Mesendoderm (in vitro differentiated cells): ENCODE measurements at regions not wholly inside any gene's neighbourhood (a gene's known extent, or its start where the extent isn't known, plus 50 kb on each side); places are given as distances from the start of the nearest gene placed in this dataset.

Source experiments
- DNase-seq: peaks from one replicate; pipeline ENCODE4 v3.0.0; 2013
- H2AK5ac ChIP-seq: 2 replicates; pipeline ENCODE4 v1.6.1; 2013; ENCODE audit warnings: low read length, inconsistent platforms
- H2BK120ac ChIP-seq: 2 replicates; pipeline ENCODE4 v1.6.1; 2013; ENCODE audit warnings: low read depth, mild to moderate bottlenecking, low read length, moderate library complexity, mixed read lengths
- H2BK15ac ChIP-seq: replicated peaks from 2 replicates; pipeline ENCODE4 v1.6.1; 2013; ENCODE audit warnings: low read depth, mild to moderate bottlenecking, moderate library complexity
- H2BK5ac ChIP-seq: 2 replicates; pipeline ENCODE4 v1.6.1; 2013; ENCODE audit warnings: low read length, inconsistent platforms
- H3K18ac ChIP-seq: 2 replicates; pipeline ENCODE4 v1.6.1; 2013; ENCODE audit warnings: mild to moderate bottlenecking, low read length, mixed read lengths
- H3K23ac ChIP-seq: one replicate; pipeline ENCODE4 v1.6.1; 2013; ENCODE audit warnings: low read length
- H3K27ac ChIP-seq: 2 replicates; pipeline ENCODE4 v1.5.1; 2013; ENCODE audit warnings: low read depth, mild to moderate bottlenecking, inconsistent platforms, low read length, moderate library complexity
- H3K27me3 ChIP-seq: 2 replicates; pipeline ENCODE4 v1.6.1; 2013; ENCODE audit warnings: low read length, control low read depth, mild to moderate bottlenecking, inconsistent platforms; ENCODE audit not compliant: insufficient read depth, poor library complexity
- H3K36me3 ChIP-seq: 2 replicates; pipeline ENCODE4 v1.6.1; 2013; ENCODE audit warnings: low read length, inconsistent platforms; ENCODE audit not compliant: control insufficient read depth, insufficient read depth
- H3K4ac ChIP-seq: one replicate; pipeline ENCODE4 v1.6.1; 2013; ENCODE audit warnings: low read depth, mild to moderate bottlenecking, low read length, moderate library complexity
- H3K4me1 ChIP-seq: 2 replicates; pipeline ENCODE4 v1.6.1; 2013; ENCODE audit warnings: low read depth, low read length, inconsistent platforms; ENCODE audit not compliant: control insufficient read depth
- H3K4me2 ChIP-seq: 2 replicates; pipeline ENCODE4 v1.6.1; 2013; ENCODE audit warnings: low read length
- H3K4me3 ChIP-seq: 2 replicates; pipeline ENCODE4 v1.5.1; 2013; ENCODE audit warnings: mild to moderate bottlenecking, low read length
- H3K56ac ChIP-seq: one replicate; pipeline ENCODE4 v1.6.1; 2013; ENCODE audit warnings: low read length
- H3K79me1 ChIP-seq: 2 replicates; pipeline ENCODE4 v1.6.1; 2013; ENCODE audit warnings: low read length, inconsistent platforms
- H3K79me2 ChIP-seq: 2 replicates; pipeline ENCODE4 v1.6.1; 2013; ENCODE audit warnings: mild to moderate bottlenecking, low read length; ENCODE audit not compliant: control insufficient read depth, insufficient read depth
- H3K9ac ChIP-seq: 2 replicates; pipeline ENCODE4 v1.6.1; 2013; ENCODE audit warnings: low read length, inconsistent platforms
- H4K5ac ChIP-seq: one replicate; pipeline ENCODE4 v1.6.1; 2013; ENCODE audit warnings: low read length
- H4K8ac ChIP-seq: one replicate; pipeline ENCODE4 v1.6.1; 2013; ENCODE audit warnings: low read depth, mild to moderate bottlenecking, control low read depth, low read length, moderate library complexity
- WGBS: extraction: QIAGEN DNeasy Blood & Tissue Kit; methylation state at CpG from one replicate; pipeline ENCODE4 v1.1.7; 2013; ENCODE audit warnings: low lambda C conversion rate, missing lambda C conversion rate; ENCODE audit not compliant: insufficient coverage; ENCODE audit errors: extremely low coverage; 5-methylcytosine and 5-hydroxymethylcytosine counted together

- Histone ChIP-seq H3K36me3 (no peaks in the 10 kb centered on the region), H3K4me2 (no peak overlapping the region), H3K27me3 (no peaks in the 10 kb centered on the region), H2BK5ac (no peak overlapping the region), H2AK5ac (no peak overlapping the region), H3K56ac (no peak overlapping the region), H3K18ac (no peak overlapping the region), H3K4ac (no peak overlapping the region), H3K23ac (no peak overlapping the region), H4K5ac (no peak overlapping the region), H3K4me3 (no peak overlapping the region), H3K79me2 (no peaks in the 10 kb centered on the region), H2BK15ac (no peak overlapping the region), H3K27ac (no peak overlapping the region), H4K8ac (no peak overlapping the region), H3K79me1 (no peaks in the 10 kb centered on the region), H2BK120ac (no peak overlapping the region), H3K4me1 (no peaks in the 10 kb centered on the region), H3K9ac (no peak overlapping the region)
- DNase-seq: no peak
- no CpG with 5 or more reads among the region's 7 CpGs for WGBS
Observed at GRCh38 chr1:99535470-99536164, 110.3 kb upstream of the PALMD start.

DNA sequence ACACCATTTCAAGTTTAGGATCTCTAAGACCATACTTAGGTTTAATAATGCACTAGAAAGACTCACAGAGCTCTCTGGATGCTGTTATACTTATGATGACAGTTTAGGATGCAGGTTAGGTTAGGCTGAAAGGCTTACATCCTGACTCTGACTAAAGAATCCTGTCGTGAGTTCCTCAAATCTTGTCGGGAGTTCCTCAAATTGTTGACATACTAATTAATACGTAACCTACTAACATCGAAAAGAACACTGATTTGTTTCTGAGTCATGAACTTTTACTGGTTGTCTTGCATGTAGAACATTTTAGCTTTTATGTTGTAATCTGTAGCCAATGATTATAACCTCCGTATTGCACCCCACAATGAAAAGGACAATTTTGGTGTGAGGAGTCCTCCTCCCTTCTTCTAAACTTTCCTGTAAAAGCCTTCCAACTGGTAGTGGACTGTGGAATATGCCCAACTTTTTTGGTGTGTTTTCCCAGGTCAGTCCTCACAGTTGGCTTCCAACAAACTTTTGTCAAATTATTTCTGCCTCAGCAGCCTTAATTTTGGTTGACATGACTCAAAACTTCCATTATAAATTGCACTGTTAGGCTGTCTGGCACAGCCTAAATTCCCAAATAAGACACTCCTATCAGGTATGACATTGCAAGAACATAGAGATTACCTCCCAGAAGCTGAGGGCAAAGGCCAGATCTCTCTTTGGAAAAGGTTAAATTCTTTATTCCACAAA lies 107.9 kb upstream of the PALMD start:
- Histone ChIP-seq H3K4ac (no peak overlapping the region), H3K56ac (no peak overlapping the region), H3K4me1 (no peaks in the 10 kb centered on the region), H3K18ac (no peak overlapping the region), H3K79me1 (no peaks in the 10 kb centered on the region), H2AK5ac (no peak overlapping the region), H3K79me2 (no peaks in the 10 kb centered on the region), H3K4me3 (no peak overlapping the region), H3K9ac (no peak overlapping the region), H3K27me3 (no peaks in the 10 kb centered on the region), H3K23ac (no peak overlapping the region), H3K27ac (no peak overlapping the region), H3K36me3 (no peaks in the 10 kb centered on the region), H3K4me2 (no peak overlapping the region), H2BK5ac (no peak overlapping the region), H2BK15ac (no peak overlapping the region), H4K5ac (no peak overlapping the region), H4K8ac (no peak overlapping the region), H2BK120ac (no peak overlapping the region)
- WGBS: no CpG with 5 or more reads among the region's 5 CpGs
- DNase-seq: no peak

DNA sequence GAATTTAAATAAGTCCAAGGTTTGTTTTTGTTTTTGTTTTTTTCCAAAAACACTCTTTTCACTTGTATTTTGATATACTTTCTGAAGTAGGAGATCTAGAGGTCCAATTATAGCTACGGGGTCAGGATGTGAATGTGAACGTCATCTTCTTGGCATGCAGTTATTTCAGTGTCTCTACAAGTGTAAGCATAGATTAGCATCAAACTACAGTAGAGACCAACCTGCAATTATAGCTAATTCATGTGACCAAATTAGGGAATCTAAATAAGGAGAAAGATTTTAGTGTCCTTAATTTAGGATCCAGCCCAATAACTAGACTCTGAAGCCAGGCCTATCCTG lies 107.3 kb upstream of the PALMD start:
- H2AK5ac ChIP-seq: no peak overlapping the region
- WGBS: no CpG with 5 or more reads among the region's 2 CpGs

DNA sequence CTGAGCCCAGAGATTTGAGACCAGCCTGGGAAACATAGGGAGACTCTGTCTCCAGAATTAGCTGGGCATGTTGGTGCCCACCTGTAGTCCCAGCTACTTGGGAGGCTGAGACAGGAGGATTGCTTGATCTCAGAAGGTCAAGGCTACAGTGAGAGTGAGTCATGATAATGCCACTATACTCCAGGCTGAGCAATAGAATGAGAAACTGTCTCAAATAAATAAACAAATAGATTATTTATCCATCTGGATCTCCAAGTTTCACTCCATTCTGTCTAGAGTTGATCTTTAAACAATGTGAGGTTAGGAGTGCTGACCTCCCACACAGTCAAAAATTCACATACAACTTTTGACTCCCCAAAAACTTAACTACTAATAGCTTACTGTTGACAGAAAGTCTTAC lies 106.8 kb upstream of the PALMD start:
- H3K18ac ChIP-seq: no peak overlapping the region
- no peak overlapping the region for H3K4me3 ChIP-seq
- no peaks in the 10 kb centered on the region for H3K4me1 ChIP-seq
- H3K4ac ChIP-seq: no peak overlapping the region
- H3K4me2 ChIP-seq: no peak overlapping the region
- no peak overlapping the region for H2BK15ac ChIP-seq
- H3K9ac ChIP-seq: no peak overlapping the region
- H3K27ac ChIP-seq: no peak overlapping the region
- no peak overlapping the region for H4K8ac ChIP-seq
- H3K79me2 ChIP-seq: no peaks in the 10 kb centered on the region
- no peak overlapping the region for H3K56ac ChIP-seq
- no peak for DNase-seq
- no peak overlapping the region for H2BK120ac ChIP-seq
- H2BK5ac ChIP-seq: no peak overlapping the region
- H3K36me3 ChIP-seq: no peaks in the 10 kb centered on the region
- no peaks in the 10 kb centered on the region for H3K79me1 ChIP-seq
- no peak overlapping the region for H4K5ac ChIP-seq
- H3K27me3 ChIP-seq: no peaks in the 10 kb centered on the region
- no peak overlapping the region for H3K23ac ChIP-seq
- no peak overlapping the region for H2AK5ac ChIP-seq

More for the DNA sequence above, 107.3 kb upstream of the PALMD start:
- H3K27ac ChIP-seq: no peak overlapping the region
- no peak for DNase-seq
- H4K8ac ChIP-seq: no peak overlapping the region
- H3K79me1 ChIP-seq: no peaks in the 10 kb centered on the region
- H3K36me3 ChIP-seq: no peaks in the 10 kb centered on the region
- H3K18ac ChIP-seq: no peak overlapping the region
- H3K4me2 ChIP-seq: no peak overlapping the region
- H2BK15ac ChIP-seq: no peak overlapping the region
- no peak overlapping the region for H3K4me3 ChIP-seq
- no peaks in the 10 kb centered on the region for H3K27me3 ChIP-seq
- no peak overlapping the region for H3K56ac ChIP-seq
- H3K4me1 ChIP-seq: no peaks in the 10 kb centered on the region
- no peaks in the 10 kb centered on the region for H3K79me2 ChIP-seq
- no peak overlapping the region for H3K9ac ChIP-seq
- no peak overlapping the region for H2BK5ac ChIP-seq
- no peak overlapping the region for H4K5ac ChIP-seq
- H2BK120ac ChIP-seq: no peak overlapping the region
- no peak overlapping the region for H3K23ac ChIP-seq
- no peak overlapping the region for H3K4ac ChIP-seq

GRCh38 chr1:99540744-99541143 lies 105.2 kb upstream of the PALMD start:
- H4K8ac ChIP-seq: no peak overlapping the region
- no peak overlapping the region for H3K18ac ChIP-seq
- no peak overlapping the region for H3K27ac ChIP-seq
- H3K79me1 ChIP-seq: no peaks in the 10 kb centered on the region
- H3K56ac ChIP-seq: no peak overlapping the region
- no peak overlapping the region for H2AK5ac ChIP-seq
- DNase-seq: no peak
- H3K4me3 ChIP-seq: no peak overlapping the region
- no peak overlapping the region for H2BK5ac ChIP-seq
- H3K36me3 ChIP-seq: no peaks in the 10 kb centered on the region
- H3K23ac ChIP-seq: no peak overlapping the region
- H3K27me3 ChIP-seq: no peaks in the 10 kb centered on the region
- no peak overlapping the region for H2BK120ac ChIP-seq
- no peak overlapping the region for H4K5ac ChIP-seq
- no CpG with 5 or more reads among the region's 1 CpG for WGBS
- H3K4ac ChIP-seq: no peak overlapping the region
- H3K4me1 ChIP-seq: no peaks in the 10 kb centered on the region
- H3K79me2 ChIP-seq: no peaks in the 10 kb centered on the region
- no peak overlapping the region for H3K9ac ChIP-seq
- H3K4me2 ChIP-seq: no peak overlapping the region
- no peak overlapping the region for H2BK15ac ChIP-seq

GRCh38 chr1:99544328-99544727 lies 101.6 kb upstream of the PALMD start:
- H3K56ac ChIP-seq: no peak overlapping the region
- H4K8ac ChIP-seq: no peak overlapping the region
- no peak overlapping the region for H2BK5ac ChIP-seq
- H3K18ac ChIP-seq: no peak overlapping the region
- H2AK5ac ChIP-seq: no peak overlapping the region
- no peaks in the 10 kb centered on the region for H3K27me3 ChIP-seq
- H2BK120ac ChIP-seq: no peak overlapping the region
- no peaks in the 10 kb centered on the region for H3K79me1 ChIP-seq
- no peak overlapping the region for H3K4me2 ChIP-seq
- no peak overlapping the region for H3K27ac ChIP-seq
- H3K9ac ChIP-seq: no peak overlapping the region
- WGBS: no CpG with 5 or more reads among the region's 1 CpG
- no peak overlapping the region for H3K4me3 ChIP-seq
- H3K36me3 ChIP-seq: no peaks in the 10 kb centered on the region
- no peak overlapping the region for H3K4ac ChIP-seq
- no peak overlapping the region for H2BK15ac ChIP-seq
- DNase-seq: no peak
- H3K79me2 ChIP-seq: no peaks in the 10 kb centered on the region
- no peak overlapping the region for H4K5ac ChIP-seq
- H3K4me1 ChIP-seq: no peaks in the 10 kb centered on the region
- H3K23ac ChIP-seq: no peak overlapping the region
